Fibroblast of skin of right biceps (primary cell): ENCODE measurements at regions not wholly inside any gene's neighbourhood (a gene's known extent, or its start where the extent isn't known, plus 50 kb on each side); places are given as distances from the start of the nearest gene placed in this dataset.
A peak's percentile ranks its signal among the peaks of the same experiment; 100 is the strongest.
"Not testable (repeated sequence)": the region's sequence is repeated elsewhere in the genome, so short reads cannot be mapped to it uniquely, and the experiment has no call there.

Experiments
- DNase-seq: peaks from one replicate; pipeline ENCODE4 v3.0.0-alpha.2; 2013

GRCh38 chr2:228387776-228388175 lies 206.3 kb upstream of the SPHKAP start:
- DNase-seq, result no peak

- DNase-seq, result no peak
Measured at GRCh38 chr2:228378696-228379425, 197.4 kb upstream of the SPHKAP start.

GRCh38 chr2:228378233-228378632 lies 196.7 kb upstream of the SPHKAP start:
- DNase-seq, result no peak

- DNase-seq, result no peak
Measured at GRCh38 chr2:228377533-228377932, 196.0 kb upstream of the SPHKAP start.

- DNase-seq, result no peak
Measured at GRCh38 chr2:228374741-228375140, 193.3 kb upstream of the SPHKAP start.

- DNase-seq, result no peak
Measured at GRCh38 chr2:228373191-228373590, 191.7 kb upstream of the SPHKAP start.

GRCh38 chr2:228372212-228372611 lies 190.7 kb upstream of the SPHKAP start:
- no peak for DNase-seq

- no peak for DNase-seq
Measured at GRCh38 chr2:228369400-228370031, 188.0 kb upstream of the SPHKAP start.

- DNase-seq, result no peak
Measured at GRCh38 chr2:228367356-228367755, 185.9 kb upstream of the SPHKAP start.

- DNase-seq, result no peak
Measured at GRCh38 chr2:228359473-228359872, 178.0 kb upstream of the SPHKAP start.

- no peak for DNase-seq
Measured at GRCh38 chr2:228355897-228356296, 174.4 kb upstream of the SPHKAP start.

- DNase-seq, result not testable (repeated sequence)
Measured at GRCh38 chr2:228352980-228353379, 171.5 kb upstream of the SPHKAP start.

GRCh38 chr2:228352048-228352447 lies 170.6 kb upstream of the SPHKAP start:
- no peak for DNase-seq

GRCh38 chr2:228348516-228349064 lies 167.1 kb upstream of the SPHKAP start:
- DNase-seq, result no peak

- no peak for DNase-seq
Measured at GRCh38 chr2:228344531-228344930, 163.0 kb upstream of the SPHKAP start.

GRCh38 chr2:228339525-228339924 lies 158.0 kb upstream of the SPHKAP start:
- no peak for DNase-seq

GRCh38 chr2:228334180-228334579 lies 152.7 kb upstream of the SPHKAP start:
- no peak for DNase-seq

GRCh38 chr2:228329282-228329681 lies 147.8 kb upstream of the SPHKAP start:
- DNase-seq, result no peak

- no peak for DNase-seq
Measured at GRCh38 chr2:228321015-228321414, 139.5 kb upstream of the SPHKAP start.

- DNase-seq, result peak; percentile 46
Measured at GRCh38 chr2:228318218-228318617, 136.7 kb upstream of the SPHKAP start.

GRCh38 chr2:228312172-228312571 lies 130.7 kb upstream of the SPHKAP start:
- no peak for DNase-seq

- DNase-seq, result no peak
Measured at GRCh38 chr2:228303960-228304359, 122.5 kb upstream of the SPHKAP start.

GRCh38 chr2:228283491-228284171 lies 102.1 kb upstream of the SPHKAP start:
- no peak for DNase-seq

GRCh38 chr2:228282376-228282775 lies 100.9 kb upstream of the SPHKAP start:
- DNase-seq, result no peak
